Activated CD8-positive, alpha-beta T cell treated with anti-CD3 and anti-CD28 coated beads for 36 hours (primary cell): ENCODE measurements at regions not wholly inside any gene's neighbourhood (a gene's known extent, or its start where the extent isn't known, plus 50 kb on each side); places are given as distances from the start of the nearest gene placed in this dataset.

Experiments used
- ATAC-seq: fragments of 200-7000 bp; cut with Tn5 transposase; one replicate; pipeline ENCODE4 v1.10.0; 2021; ENCODE audit warnings: mild to moderate bottlenecking, moderate library complexity
- CTCF ChIA-PET: fragments of 350-600 bp; sonication (Branson Sonifier 250); formaldehyde crosslinking; loops from one replicate; lab custom pipeline; 2021; ENCODE audit warnings: antibody characterized with exemption; lab: Charles Lee
- POLR2A ChIA-PET: fragments of 350-600 bp; sonication (Branson Sonifier 250); formaldehyde crosslinking; loops from one replicate; lab custom pipeline; 2021; ENCODE audit warnings: antibody characterized with exemption; lab: Charles Lee
- DNase-seq: peaks from one replicate; pipeline ENCODE4 v3.0.0-alpha.2; 2020
- H3K27ac Mint-ChIP-seq: one replicate; pipeline ENCODE4 v1.8.0; 2021; ENCODE audit warnings: mild to moderate bottlenecking, mixed read lengths
- H3K27me3 Mint-ChIP-seq: one replicate; pipeline ENCODE4 v1.8.0; 2021; ENCODE audit warnings: mixed read lengths
- H3K36me3 Mint-ChIP-seq: one replicate; pipeline ENCODE4 v1.8.0; 2021; ENCODE audit warnings: low read depth, mixed read lengths
- H3K4me1 Mint-ChIP-seq: one replicate; pipeline ENCODE4 v1.8.0; 2021; ENCODE audit warnings: low read depth, mixed read lengths
- H3K4me3 Mint-ChIP-seq: one replicate; pipeline ENCODE4 v1.8.0; 2021; ENCODE audit warnings: mild to moderate bottlenecking, moderate library complexity, mixed read lengths
- H3K9me3 Mint-ChIP-seq: one replicate; pipeline ENCODE4 v1.8.0; 2021; ENCODE audit warnings: mixed read lengths
- CTCF ChIP-seq: fragments of 200-600 bp; IDR thresholded peaks from one replicate; pipeline ENCODE4 v1.8.0; 2022; ENCODE audit warnings: antibody characterized with exemption, mild to moderate bottlenecking
- intact Hi-C: fragments of 100-400 bp; cut with micrococcal nuclease; formaldehyde crosslinking; loops from one replicate; pipeline ENCODE4 v1.10.0; 2022

- TF ChIP-seq CTCF: no peak
- ATAC-seq (no peak), DNase-seq (no peak)
- intact Hi-C loops: no loop called here
- ChIA-PET CTCF (no interaction called here), POLR2A (no interaction called here)
- H3K27ac Mint-ChIP-seq: no peak overlapping the region
- H3K9me3 Mint-ChIP-seq: peaks cover 5% of the 10 kb centered on the region
- H3K36me3 Mint-ChIP-seq: peaks cover 3% of the 10 kb centered on the region
- H3K4me3 Mint-ChIP-seq: no peak overlapping the region
- no peaks in the 10 kb centered on the region for H3K4me1 Mint-ChIP-seq
- no peaks in the 10 kb centered on the region for H3K27me3 Mint-ChIP-seq
These were observed 371.1 kb upstream of the NR3C2 start for GRCh38 chr4:148813289-148813688.

- CTCF ChIA-PET: no interaction called here
- Mint-ChIP-seq H3K27me3 (no peaks in the 10 kb centered on the region), H3K9me3 (peaks cover 3% of the 10 kb centered on the region), H3K27ac (no peak overlapping the region), H3K4me1 (no peaks in the 10 kb centered on the region), H3K4me3 (no peak overlapping the region), H3K36me3 (peaks cover 3% of the 10 kb centered on the region)
- TF ChIP-seq CTCF: no peak
- no peak for ATAC-seq
- intact Hi-C loops: no loop called here
- POLR2A ChIA-PET: no interaction called here
- DNase-seq: no peak
These were observed 369.9 kb upstream of the NR3C2 start for GRCh38 chr4:148812101-148812500.

- H3K27me3 Mint-ChIP-seq: no peaks in the 10 kb centered on the region
- intact Hi-C loops: no loop called here
- H3K9me3 Mint-ChIP-seq: peaks cover 3% of the 10 kb centered on the region
- ChIA-PET CTCF (no interaction called here), POLR2A (interaction anchor here (0.5 kb wide), 1 partner anchor 324 kb away, joined by 3 read pairs; no protein-coding TSS in a partner anchor)
- H3K27ac Mint-ChIP-seq: no peak overlapping the region
- no peak for DNase-seq
- peaks cover 3% of the 10 kb centered on the region for H3K36me3 Mint-ChIP-seq
- TF ChIP-seq CTCF: no peak
- no peaks in the 10 kb centered on the region for H3K4me1 Mint-ChIP-seq
- no peak for ATAC-seq
- H3K4me3 Mint-ChIP-seq: no peak overlapping the region
These were observed 368.2 kb upstream of the NR3C2 start for GRCh38 chr4:148810461-148810860.

- peaks cover 3% of the 10 kb centered on the region for H3K9me3 Mint-ChIP-seq
- ChIA-PET POLR2A (no interaction called here), CTCF (no interaction called here)
- DNase-seq (no peak), ATAC-seq (no peak)
- H3K4me3 Mint-ChIP-seq: no peak overlapping the region
- TF ChIP-seq CTCF: no peak
- no peaks in the 10 kb centered on the region for H3K4me1 Mint-ChIP-seq
- intact Hi-C loops: no loop called here
- H3K27me3 Mint-ChIP-seq: no peaks in the 10 kb centered on the region
- peaks cover 3% of the 10 kb centered on the region for H3K36me3 Mint-ChIP-seq
- no peak overlapping the region for H3K27ac Mint-ChIP-seq
These were observed 366.2 kb upstream of the NR3C2 start for GRCh38 chr4:148808416-148808815.

- POLR2A ChIA-PET: no interaction called here
- intact Hi-C loops: no loop called here
These were observed 358.7 kb upstream of the NR3C2 start for GRCh38 chr4:148800940-148801339.

More at GRCh38 chr4:148800940-148801339, 358.7 kb upstream of the NR3C2 start:
- H3K27me3 Mint-ChIP-seq: no peaks in the 10 kb centered on the region
- no peak overlapping the region for H3K4me3 Mint-ChIP-seq
- no peak overlapping the region for H3K27ac Mint-ChIP-seq
- no peaks in the 10 kb centered on the region for H3K4me1 Mint-ChIP-seq
- H3K36me3 Mint-ChIP-seq: no peaks in the 10 kb centered on the region
- ATAC-seq: no peak
- H3K9me3 Mint-ChIP-seq: no peaks in the 10 kb centered on the region
- no peak for TF ChIP-seq CTCF
- no peak for DNase-seq
- CTCF ChIA-PET: no interaction called here
